ENCODE measurements at regions not wholly inside any gene's neighbourhood (a gene's known extent, or its start where the extent isn't known, plus 50 kb on each side); places are given as distances from the start of the nearest gene placed in this dataset.
"Not testable (repeated sequence)": the region's sequence is repeated elsewhere in the genome, so short reads cannot be mapped to it uniquely, and the experiment has no call there.

GRCh38 chr1:101428562-101428961 lies 191.7 kb downstream of the S1PR1 start:
- DNase-seq: no peak

DNA sequence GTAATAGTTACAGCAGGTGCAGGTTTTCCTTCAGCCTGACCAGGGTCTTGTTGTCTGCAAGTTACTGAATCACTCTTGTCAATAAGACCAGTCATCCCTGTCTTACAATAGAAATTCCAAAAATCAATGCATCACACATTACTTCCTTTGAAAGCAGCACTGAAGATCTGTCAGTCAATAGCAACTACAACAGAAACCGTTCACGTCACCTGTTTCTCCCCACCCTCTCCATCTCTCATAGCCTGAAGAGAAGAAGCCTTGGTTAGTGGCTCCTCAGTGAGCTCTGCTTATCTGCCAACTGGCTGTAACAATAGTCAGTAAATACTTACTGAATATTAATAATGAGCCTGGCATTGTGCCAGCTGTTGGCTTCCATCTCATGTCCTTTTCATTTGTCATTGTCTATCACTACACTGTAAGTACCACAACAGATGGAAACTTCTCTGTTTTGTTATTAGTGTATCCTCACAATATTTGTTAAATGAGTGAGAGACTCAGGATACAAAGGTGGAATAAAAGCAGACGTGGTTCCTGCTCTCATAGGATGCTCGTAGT lies 195.2 kb downstream of the S1PR1 start:
- no peak for DNase-seq

DNA sequence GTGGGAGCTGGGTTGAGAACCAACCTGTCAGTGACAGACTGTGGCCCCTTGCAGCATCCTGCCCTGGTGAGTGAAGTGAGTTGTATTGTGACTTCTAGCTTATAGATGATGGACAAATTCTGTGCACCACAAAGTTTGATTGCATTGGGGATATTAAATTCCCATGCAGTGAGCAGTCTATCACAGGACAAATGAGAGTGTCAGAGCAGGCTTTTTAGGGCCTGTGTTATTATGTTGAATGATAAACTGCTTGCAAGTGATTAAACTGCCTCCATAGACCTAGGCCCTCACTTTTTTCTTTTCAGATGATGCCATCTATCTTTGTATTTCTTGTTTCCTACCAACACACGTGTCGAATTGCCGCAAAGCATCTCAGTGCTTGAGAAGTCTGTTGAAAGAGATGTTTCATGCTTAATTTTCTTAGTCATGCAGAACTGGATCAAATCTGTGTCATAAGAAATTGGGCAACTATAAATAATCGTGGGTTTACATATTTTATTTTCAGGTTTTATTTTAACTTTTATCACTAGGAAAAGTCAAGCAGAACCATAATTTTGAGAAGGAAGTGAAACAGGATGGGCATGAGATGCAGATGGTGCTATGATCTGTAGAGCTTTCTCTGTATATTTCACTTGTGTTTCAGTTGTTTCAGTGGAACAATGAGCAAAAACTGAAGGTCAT lies 199.2 kb downstream of the S1PR1 start:
- no peak for DNase-seq

GRCh38 chr1:101437800-101438199 lies 201.0 kb downstream of the S1PR1 start:
- DNase-seq: no peak

DNA sequence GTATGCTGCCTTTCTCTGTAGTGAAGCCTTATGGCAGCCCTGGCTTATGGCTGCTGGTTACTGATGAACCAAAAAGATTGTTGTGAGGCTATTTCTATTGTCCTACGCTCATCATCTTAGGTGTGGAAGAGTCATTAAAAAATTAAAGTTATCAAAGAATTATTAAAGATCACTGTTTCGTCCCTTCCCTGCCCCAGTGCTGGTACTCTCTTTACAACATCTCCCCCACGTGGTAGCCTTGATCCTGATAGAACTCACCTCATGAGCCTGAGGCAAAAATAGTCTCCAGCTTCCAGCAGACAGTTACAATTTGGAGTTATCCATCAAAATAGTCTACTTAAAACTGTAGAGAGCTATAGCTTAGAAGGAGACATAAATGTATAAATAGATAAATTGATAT lies 201.5 kb downstream of the S1PR1 start:
- DNase-seq: no peak

- DNase-seq: no peak
Measured at GRCh38 chr1:101440485-101440884, 203.7 kb downstream of the S1PR1 start.

DNA sequence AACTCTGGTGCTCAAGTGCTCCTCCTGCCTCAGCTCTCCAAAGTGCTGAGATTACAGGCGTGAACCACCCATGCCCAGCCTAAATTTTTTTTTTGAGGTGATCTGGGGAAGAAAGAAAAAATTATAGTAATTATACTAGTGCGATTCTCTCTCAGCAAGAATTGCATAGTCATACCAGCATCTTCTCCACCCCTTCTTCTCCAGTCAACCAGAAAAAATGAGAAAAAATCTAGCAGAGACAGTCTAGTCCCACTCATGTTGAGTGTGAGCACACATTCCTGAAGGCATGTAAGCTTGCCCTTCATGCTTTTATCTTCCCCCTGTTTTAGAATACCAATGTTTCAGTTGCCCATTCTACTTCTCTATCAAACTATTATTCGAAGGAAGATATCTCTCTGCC lies 207.6 kb downstream of the S1PR1 start:
- DNase-seq: no peak

DNA sequence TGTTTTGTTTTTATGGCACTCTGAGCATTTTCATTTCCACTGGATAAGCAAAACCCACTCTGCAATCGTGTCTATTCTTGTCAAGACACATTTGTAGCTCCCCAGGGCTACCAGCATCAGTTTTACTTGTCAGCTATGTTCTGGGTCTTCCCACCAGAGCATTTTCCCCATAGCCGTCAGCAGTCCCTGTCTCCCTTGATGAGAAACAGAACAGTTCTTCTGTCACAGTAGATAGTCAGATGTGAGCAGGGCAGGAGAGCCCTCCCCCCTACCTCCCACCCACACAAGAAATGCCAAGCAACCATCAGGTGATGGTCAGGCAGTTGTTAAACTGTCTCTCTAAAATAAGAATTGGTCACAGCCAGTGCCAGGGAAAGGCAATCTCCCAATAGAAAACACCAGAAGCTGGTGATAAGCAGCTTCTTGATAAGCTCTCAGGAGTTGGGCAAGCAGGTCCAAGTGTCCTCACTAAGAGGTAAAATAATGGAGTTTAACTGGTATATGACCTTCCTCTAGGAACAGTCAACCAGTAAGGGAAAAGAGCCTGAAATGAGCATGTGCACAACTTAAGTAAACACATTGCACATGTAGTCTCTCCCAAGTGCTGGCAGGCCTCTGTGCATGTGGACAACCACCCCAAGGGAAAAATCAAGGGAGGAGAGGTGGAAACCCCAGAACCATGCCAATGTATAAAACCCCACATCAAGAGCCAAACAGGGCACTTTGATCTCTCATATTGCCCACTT lies 208.2 kb downstream of the S1PR1 start:
- DNase-seq: no peak

DNA sequence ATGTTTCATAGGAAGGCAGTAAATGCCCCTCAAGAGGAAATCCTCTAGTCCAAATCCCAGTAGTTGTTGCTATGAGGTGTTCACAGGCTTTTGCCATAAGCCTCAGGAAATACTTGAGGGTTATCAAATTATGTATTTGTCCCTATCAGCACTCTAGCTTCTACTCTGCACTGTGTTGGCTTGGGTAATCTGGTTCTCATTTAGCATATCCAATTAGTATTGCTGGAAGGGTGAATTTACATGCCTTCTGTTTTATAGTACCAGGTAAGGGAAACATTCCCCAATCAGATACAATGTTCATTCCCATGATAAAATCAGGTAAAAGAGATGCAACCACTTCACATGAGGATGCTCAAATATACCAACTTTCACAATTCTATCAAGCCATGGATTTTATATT lies 211.2 kb downstream of the S1PR1 start:
- no peak for DNase-seq

GRCh38 chr1:101450691-101451090 lies 213.9 kb downstream of the S1PR1 start:
- DNase-seq: not testable (repeated sequence)

DNA sequence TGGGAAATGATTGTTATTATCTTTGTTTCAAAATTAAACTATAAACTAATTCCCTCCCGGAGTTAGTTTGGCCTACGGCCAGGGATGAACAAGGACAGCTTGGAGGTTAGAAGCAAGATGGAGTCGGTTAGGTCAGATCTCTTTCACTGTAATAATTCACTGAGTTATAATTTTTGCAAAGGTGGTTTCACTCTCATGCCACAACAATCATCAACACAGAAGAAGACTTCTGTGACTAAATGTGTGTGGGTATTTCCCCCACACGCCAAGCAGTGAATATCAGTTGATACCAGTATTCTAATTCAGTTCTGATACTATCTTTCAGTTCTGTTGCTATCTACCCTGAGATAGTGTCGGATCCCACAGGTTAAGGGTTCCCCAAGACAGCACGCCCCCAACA lies 215.1 kb downstream of the S1PR1 start:
- DNase-seq: no peak

DNA sequence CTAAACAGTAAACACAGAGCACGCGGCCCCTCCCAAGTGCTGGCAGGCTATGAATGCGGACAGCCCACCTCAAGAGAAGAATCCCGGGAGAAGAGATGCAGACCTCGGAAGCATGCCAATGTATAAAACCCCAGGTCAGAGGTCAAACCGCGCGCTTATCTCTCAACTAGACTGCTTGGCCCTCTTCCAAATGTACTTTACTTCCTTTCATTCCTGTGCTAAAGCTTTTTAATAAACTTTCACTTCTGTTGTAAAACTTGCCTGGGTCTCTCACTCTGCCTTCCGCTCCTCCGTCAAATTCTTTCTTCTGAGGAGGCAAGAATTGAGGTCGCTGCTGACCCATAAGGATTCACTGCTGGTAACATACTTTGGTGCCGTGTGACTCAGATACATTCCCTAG lies 216.0 kb downstream of the S1PR1 start:
- DNase-seq: no peak

DNA sequence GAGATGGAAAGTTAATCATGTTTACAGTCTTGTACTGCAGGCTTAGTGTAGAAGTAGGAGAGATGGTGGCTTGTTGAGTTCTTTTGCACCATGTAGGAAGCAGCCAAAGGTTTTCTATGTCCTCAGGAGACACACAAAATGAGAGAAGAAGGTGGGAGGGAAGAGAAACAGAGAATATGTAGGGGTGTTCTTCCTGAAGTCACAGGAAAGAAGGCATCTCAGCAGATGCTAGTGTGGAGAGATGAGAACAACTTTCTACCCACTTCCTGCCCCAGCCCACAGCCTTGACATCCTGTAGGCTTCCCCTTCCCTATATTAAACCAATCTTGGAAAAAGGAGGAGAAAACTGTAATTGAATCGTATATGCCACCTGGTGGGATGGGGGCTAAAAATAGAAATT lies 217.0 kb downstream of the S1PR1 start:
- no peak for DNase-seq

- DNase-seq: no peak
Measured at GRCh38 chr1:101455166-101455565, 218.3 kb downstream of the S1PR1 start.

DNA sequence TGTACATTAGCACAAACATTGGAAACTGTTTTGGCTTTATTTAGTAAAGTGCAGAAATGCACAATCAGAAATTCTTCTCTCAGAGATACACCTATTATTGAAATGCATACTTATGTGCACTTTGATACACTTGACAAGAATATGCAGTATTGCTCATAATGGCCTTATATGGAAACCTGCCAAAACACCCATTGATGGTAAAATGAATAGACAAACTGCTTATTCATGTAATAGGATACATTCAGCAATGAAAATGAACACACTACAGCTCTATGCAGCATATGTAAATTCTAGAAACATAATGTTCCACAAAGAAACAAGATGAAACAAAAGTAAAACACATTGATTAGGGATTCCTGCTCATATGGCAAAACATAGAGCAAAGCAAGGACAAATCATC lies 223.9 kb downstream of the S1PR1 start:
- no peak for DNase-seq

- DNase-seq: peak; percentile 11
Measured at GRCh38 chr1:101463195-101463594, 226.4 kb downstream of the S1PR1 start.

- no peak for DNase-seq
Measured at GRCh38 chr1:101465941-101466340, 229.1 kb downstream of the S1PR1 start.

DNA sequence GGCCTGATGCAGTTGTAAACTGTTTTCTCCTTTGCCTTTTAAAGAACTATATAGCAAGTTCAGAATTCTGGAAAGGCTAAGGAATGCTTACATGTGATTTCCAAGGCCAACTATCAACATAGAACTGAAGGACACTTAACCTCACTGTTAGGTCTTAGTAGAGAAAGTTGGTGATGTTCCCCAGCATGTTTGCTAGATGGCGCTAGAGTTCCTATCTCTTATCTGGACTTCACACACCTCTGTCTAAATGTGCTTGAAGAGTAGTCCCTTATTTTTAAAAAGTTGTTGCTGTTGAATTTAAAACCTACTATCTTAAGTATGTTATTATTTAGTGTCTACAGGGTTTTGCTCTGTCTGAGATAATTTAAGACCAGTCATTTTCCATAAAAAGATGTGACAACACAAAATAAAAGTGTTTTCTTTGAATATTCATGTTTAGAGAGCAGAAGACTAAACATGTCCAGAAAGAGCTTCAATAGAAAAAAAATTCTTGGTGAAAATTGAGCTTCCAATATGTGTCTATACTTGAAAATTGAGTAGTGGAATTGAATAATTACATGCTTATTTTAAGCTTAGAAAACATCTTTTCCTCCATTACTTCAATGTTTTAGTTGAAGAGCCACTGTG lies 237.3 kb downstream of the S1PR1 start:
- peak; percentile 6 for DNase-seq

DNA sequence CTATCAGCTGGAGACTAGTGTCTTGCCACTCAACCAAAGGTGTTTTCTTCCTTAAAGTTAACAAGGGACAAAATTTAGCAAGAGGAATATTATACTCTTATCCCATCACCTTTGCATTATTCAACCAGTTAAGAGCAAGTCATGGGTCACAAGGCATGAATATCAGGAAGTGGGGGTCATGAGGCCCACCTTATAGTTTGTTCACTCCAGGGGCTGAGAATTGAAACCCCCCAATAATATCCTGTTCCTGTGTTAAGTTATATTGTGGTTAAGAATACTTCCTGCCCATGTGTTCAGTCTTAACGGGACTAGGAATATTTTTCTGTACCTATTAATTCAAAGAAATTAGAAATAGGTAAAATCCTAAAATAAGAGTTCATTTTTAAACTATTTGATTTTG lies 239.7 kb downstream of the S1PR1 start:
- no peak for DNase-seq

GRCh38 chr1:101479945-101480344 lies 243.1 kb downstream of the S1PR1 start:
- no peak for DNase-seq

DNA sequence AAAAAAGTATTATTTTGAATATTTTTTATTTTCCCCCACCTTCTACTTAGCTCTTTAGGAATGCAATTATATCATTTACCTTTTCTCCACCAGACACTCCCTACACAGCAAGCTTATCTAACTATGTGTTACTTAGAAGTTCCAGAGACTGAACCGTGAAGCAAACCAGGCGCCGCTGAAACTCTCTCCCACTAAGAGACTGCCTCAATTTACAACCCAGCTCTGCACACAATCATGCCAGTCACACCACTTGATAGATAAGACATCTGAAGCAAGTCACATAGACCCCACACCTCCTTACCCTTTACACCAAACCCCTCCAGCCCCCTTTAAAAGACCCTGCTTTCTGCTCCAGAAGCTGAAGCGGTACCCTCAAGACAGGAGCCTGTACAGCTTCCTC lies 245.5 kb downstream of the S1PR1 start:
- no peak for DNase-seq

DNA sequence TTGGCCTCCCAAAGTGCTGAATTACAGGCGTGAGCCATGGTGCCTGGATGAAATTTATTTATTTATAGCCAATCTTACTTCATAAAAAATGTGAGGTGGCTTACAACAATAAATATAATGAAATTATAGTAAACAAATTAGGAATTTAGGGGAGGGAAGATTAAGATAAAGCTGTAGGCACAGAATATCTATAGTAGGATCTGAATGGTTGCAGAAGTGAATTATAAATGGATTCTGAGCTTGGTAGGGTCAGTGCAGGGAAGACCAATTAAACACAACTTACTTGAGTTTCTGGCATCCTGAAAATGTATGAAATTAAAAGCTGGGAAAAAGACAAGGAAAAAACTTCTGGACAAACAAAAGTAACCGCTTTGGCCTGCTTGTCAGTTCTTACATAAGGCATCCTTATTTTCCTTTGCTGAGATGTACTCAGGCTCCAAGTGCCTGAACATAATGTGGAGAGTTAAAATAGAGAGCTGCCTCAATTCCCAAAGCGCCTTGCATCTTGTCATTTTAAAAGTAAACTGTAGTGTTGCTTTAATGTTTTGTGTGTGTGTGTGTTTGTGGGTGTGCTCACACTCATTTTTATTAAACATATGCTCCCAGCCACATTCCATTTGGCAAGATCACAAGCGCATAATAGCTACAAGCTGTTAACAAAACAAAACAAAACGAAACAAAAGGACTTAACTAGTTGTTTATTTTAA lies 247.3 kb downstream of the S1PR1 start:
- DNase-seq: no peak

All from fibroblast of skin of back (primary cell).